ENCODE measurements at regions not wholly inside any gene's neighbourhood (a gene's known extent, or its start where the extent isn't known, plus 50 kb on each side); places are given as distances from the start of the nearest gene placed in this dataset.
A peak's percentile ranks its signal among the peaks of the same experiment; 100 is the strongest.

GRCh38 chr6:137415127-137415833, 78.9 kb downstream of the OLIG3 start:
- no peak overlapping the region for H3K27ac ChIP-seq

DNA sequence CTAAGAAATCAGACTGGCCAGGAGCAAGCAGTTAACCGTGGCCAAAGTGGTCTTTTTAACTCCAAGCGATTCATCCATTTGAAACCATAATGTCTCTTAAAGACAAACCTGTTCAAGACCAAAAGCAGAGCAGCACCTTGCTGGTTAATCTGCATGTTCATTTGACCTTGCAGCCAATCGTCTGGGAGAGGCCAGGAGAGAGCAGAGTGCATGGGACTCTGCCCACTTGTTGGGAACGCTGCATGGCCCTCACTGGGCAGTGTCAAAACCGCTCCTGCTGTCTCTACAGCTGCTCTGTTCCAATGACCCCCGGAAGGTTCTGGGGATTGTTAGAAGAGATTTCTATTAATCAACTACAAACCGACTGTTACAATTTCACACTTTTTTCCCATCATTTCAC, 79.6 kb downstream of the OLIG3 start:
- no peak overlapping the region for H3K4me3 ChIP-seq (ENCODE audit: low read depth, low read length)
- H3K27me3 ChIP-seq (replicated peaks) = no peaks in the 10 kb centered on the region
- H3K36me3 ChIP-seq (replicated peaks) = no peaks in the 10 kb centered on the region
- no peak overlapping the region for H3K27ac ChIP-seq
- in situ Hi-C loops (cut with HindIII; ENCODE audit: low pct_ligation_motif_present, low sequenced_read_pairs) = no loop called here
- no peak for DNase-seq
- TF ChIP-seq, protein P1, sequence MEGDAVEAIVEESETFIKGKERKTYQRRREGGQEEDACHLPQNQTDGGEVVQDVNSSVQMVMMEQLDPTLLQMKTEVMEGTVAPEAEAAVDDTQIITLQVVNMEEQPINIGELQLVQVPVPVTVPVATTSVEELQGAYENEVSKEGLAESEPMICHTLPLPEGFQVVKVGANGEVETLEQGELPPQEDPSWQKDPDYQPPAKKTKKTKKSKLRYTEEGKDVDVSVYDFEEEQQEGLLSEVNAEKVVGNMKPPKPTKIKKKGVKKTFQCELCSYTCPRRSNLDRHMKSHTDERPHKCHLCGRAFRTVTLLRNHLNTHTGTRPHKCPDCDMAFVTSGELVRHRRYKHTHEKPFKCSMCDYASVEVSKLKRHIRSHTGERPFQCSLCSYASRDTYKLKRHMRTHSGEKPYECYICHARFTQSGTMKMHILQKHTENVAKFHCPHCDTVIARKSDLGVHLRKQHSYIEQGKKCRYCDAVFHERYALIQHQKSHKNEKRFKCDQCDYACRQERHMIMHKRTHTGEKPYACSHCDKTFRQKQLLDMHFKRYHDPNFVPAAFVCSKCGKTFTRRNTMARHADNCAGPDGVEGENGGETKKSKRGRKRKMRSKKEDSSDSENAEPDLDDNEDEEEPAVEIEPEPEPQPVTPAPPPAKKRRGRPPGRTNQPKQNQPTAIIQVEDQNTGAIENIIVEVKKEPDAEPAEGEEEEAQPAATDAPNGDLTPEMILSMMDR (IDR thresholded peaks at IDR 0.05; ENCODE audit: low read depth, low read length, missing control alignments) = no peak

More at GRCh38 chr6:137415127-137415833, 78.9 kb downstream of the OLIG3 start:
- peak overlapping the region; percentile 51 for H3K4me3 ChIP-seq (ENCODE audit: low read depth, low read length)
- H3K27me3 ChIP-seq (replicated peaks) = no peaks in the 10 kb centered on the region
- in situ Hi-C loops (cut with HindIII; ENCODE audit: low pct_ligation_motif_present, low sequenced_read_pairs) = no loop called here
- DNase-seq = peak; percentile 76
- TF ChIP-seq, protein P1 (IDR thresholded peaks at IDR 0.05; ENCODE audit: low read depth, low read length, missing control alignments) = peak; percentile 89
- no peaks in the 10 kb centered on the region for H3K36me3 ChIP-seq (replicated peaks)

GRCh38 chr6:137413482-137413881, 80.7 kb downstream of the OLIG3 start:
- no peak for DNase-seq
- H3K36me3 ChIP-seq (replicated peaks) = no peaks in the 10 kb centered on the region
- no peaks in the 10 kb centered on the region for H3K27me3 ChIP-seq (replicated peaks)
- no peak overlapping the region for H3K4me3 ChIP-seq (ENCODE audit: low read depth, low read length)
- H3K27ac ChIP-seq = no peak overlapping the region
- in situ Hi-C loops (cut with HindIII; ENCODE audit: low pct_ligation_motif_present, low sequenced_read_pairs) = no loop called here
- TF ChIP-seq, protein P1 (IDR thresholded peaks at IDR 0.05; ENCODE audit: low read depth, low read length, missing control alignments) = no peak

DNA sequence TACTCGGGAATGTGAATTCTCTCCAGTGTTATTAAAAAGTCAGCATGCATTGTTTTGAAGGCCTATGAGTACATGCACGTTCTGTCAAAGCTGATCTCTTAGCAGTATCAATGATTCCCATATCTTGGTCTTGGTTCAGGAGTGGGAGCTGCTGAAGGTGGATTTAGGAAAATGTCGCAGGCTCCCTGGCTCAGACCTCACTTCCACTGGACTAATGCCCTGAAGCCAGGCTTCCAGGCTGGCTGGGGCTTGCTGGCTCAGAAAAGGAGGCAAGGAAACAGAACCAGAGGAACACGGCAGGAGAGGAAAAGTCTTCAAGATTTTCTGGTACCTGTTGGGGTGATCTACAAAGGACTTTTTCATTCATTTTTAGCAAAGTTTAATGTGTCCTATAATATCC, 81.6 kb downstream of the OLIG3 start:
- Histone ChIP-seq H3K27ac (no peak overlapping the region), H3K4me3 (ENCODE audit: low read depth, low read length) (no peak overlapping the region), H3K36me3 (replicated peaks) (no peaks in the 10 kb centered on the region), H3K27me3 (replicated peaks) (no peaks in the 10 kb centered on the region)
- DNase-seq = no peak
- in situ Hi-C loops (cut with HindIII; ENCODE audit: low pct_ligation_motif_present, low sequenced_read_pairs) = no loop called here
- TF ChIP-seq, protein P1 (IDR thresholded peaks at IDR 0.05; ENCODE audit: low read depth, low read length, missing control alignments) = no peak

DNA sequence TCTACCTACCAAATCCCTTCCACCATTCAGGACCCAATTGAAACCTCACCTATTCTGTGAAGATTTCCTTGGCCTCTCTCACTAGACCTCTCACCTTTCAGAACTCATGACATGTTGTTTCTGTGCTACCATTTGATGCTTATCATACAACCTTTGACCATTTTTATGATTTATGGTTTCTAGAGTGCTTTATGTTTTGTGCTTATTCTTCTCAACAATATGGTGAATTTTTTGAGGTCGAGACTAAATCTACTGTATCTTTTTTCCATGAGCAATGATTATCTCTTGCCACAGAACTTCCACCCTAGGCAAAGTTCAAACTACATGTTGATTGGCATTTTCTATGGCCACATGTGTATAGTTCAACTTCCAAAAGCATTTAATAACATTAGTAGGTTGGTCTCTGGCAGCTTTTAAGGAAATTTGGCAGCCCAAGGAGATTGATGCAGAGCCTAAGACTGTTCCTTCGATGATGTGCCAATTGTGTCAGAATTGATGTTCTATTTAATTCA, 84.9 kb downstream of the OLIG3 start:
- in situ Hi-C loops (cut with HindIII; ENCODE audit: low pct_ligation_motif_present, low sequenced_read_pairs) = no loop called here
- H3K36me3 ChIP-seq (replicated peaks) = no peaks in the 10 kb centered on the region
- H3K27me3 ChIP-seq (replicated peaks) = no peaks in the 10 kb centered on the region
- H3K27ac ChIP-seq = no peak overlapping the region
- TF ChIP-seq, protein P1 (IDR thresholded peaks at IDR 0.05; ENCODE audit: low read depth, low read length, missing control alignments) = no peak
- DNase-seq = no peak
- H3K4me3 ChIP-seq (ENCODE audit: low read depth, low read length) = no peak overlapping the region

DNA sequence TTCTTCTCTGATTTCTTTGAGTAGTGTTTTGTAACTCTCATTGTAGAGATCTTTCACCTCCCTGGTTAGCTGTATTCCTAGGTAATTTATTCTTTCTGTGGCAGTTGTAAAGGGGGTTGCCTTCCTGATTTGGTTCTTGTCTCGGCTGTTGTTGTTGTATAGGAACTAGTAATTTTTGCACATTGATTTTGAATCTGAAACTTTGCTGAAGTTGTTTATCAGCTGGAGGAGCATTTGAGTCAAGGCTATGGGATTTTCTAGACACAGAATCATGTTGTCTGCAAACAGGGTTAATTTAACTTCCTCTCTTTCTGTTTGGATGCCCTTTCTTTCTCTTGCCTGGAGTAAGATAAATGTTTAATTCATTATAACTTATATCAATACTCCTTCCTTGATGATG, 86.4 kb downstream of the OLIG3 start:
- in situ Hi-C loops (cut with HindIII; ENCODE audit: low pct_ligation_motif_present, low sequenced_read_pairs) = no loop called here
- Histone ChIP-seq H3K27ac (no peak overlapping the region), H3K4me3 (ENCODE audit: low read depth, low read length) (no peak overlapping the region), H3K36me3 (replicated peaks) (no peaks in the 10 kb centered on the region), H3K27me3 (replicated peaks) (no peaks in the 10 kb centered on the region)
- DNase-seq = no peak
- TF ChIP-seq, protein P1 (IDR thresholded peaks at IDR 0.05; ENCODE audit: low read depth, low read length, missing control alignments) = no peak

All from brain microvascular endothelial cell (primary cell).